ENCODE measurements at regions not wholly inside any gene's neighbourhood (a gene's known extent, or its start where the extent isn't known, plus 50 kb on each side); places are given as distances from the start of the nearest gene placed in this dataset.

DNA sequence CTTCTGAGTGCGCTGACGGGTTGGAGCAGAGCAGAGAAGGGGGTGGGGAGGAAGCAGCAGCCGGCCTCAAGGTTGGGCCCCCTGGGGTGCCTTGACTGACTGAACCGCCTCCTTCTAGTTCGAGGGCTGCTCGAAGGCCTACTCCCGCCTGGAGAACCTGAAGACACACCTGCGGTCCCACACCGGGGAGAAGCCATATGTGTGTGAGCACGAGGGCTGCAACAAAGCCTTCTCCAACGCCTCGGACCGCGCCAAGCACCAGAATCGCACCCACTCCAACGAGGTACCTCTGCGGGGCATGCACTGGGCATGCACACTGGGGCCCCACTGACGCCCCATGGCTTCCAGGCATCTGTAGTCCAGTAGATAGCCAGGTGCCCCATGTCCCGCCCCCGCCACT lies 246.9 kb downstream of the GLI2 start:
- TF ChIP-seq CTCF (IDR thresholded peaks at IDR 0.05): no peak
- TF ChIP-seq EP300 (IDR thresholded peaks at IDR 0.05): no peak
- no peak for TF ChIP-seq POLR2A (IDR thresholded peaks at IDR 0.05; ENCODE audit: low read length)
- TF ChIP-seq, protein P1, sequence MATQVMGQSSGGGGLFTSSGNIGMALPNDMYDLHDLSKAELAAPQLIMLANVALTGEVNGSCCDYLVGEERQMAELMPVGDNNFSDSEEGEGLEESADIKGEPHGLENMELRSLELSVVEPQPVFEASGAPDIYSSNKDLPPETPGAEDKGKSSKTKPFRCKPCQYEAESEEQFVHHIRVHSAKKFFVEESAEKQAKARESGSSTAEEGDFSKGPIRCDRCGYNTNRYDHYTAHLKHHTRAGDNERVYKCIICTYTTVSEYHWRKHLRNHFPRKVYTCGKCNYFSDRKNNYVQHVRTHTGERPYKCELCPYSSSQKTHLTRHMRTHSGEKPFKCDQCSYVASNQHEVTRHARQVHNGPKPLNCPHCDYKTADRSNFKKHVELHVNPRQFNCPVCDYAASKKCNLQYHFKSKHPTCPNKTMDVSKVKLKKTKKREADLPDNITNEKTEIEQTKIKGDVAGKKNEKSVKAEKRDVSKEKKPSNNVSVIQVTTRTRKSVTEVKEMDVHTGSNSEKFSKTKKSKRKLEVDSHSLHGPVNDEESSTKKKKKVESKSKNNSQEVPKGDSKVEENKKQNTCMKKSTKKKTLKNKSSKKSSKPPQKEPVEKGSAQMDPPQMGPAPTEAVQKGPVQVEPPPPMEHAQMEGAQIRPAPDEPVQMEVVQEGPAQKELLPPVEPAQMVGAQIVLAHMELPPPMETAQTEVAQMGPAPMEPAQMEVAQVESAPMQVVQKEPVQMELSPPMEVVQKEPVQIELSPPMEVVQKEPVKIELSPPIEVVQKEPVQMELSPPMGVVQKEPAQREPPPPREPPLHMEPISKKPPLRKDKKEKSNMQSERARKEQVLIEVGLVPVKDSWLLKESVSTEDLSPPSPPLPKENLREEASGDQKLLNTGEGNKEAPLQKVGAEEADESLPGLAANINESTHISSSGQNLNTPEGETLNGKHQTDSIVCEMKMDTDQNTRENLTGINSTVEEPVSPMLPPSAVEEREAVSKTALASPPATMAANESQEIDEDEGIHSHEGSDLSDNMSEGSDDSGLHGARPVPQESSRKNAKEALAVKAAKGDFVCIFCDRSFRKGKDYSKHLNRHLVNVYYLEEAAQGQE (IDR thresholded peaks at IDR 0.05): no peak
- TF ChIP-seq MYC (IDR thresholded peaks at IDR 0.05; ENCODE audit: borderline replicate concordance, low read length): no peak
- no peak for TF ChIP-seq ZNF302 (CRISPR knock-in tag; IDR thresholded peaks at IDR 0.05)
- TF ChIP-seq NFE2L2 (conservative IDR thresholded peaks at IDR 0.05; ENCODE audit: low read length): no peak
- TF ChIP-seq, protein P2, sequence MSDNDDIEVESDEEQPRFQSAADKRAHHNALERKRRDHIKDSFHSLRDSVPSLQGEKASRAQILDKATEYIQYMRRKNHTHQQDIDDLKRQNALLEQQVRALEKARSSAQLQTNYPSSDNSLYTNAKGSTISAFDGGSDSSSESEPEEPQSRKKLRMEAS (IDR thresholded peaks at IDR 0.05): no peak
- no peak for TF ChIP-seq MAZ (IDR thresholded peaks at IDR 0.05; ENCODE audit: borderline replicate concordance, low read depth, low read length)
- no peak for TF ChIP-seq HOXA7 (CRISPR knock-in tag; IDR thresholded peaks at IDR 0.05)
- no peak for TF ChIP-seq BHLHE40 (IDR thresholded peaks at IDR 0.05; ENCODE audit: low read depth, low read length)
- no peak for TF ChIP-seq RFX5 (IDR thresholded peaks at IDR 0.05)
